Left kidney (tissue), 1 donor: ENCODE measurements at regions not wholly inside any gene's neighbourhood (a gene's known extent, or its start where the extent isn't known, plus 50 kb on each side); places are given as distances from the start of the nearest gene placed in this dataset.
"Not testable (repeated sequence)": the region's sequence is repeated elsewhere in the genome, so short reads cannot be mapped to it uniquely, and the experiment has no call there.

ENCODE experiments used
- DNase-seq: peaks from one replicate; pipeline ENCODE4 v3.0.0-alpha.2; 2013

- DNase-seq, result not testable (repeated sequence)
These were observed 113.1 kb upstream of the CCZ1B start for GRCh38 chr7:6939126-6939525.

GRCh38 chr7:6939896-6940295 lies 113.8 kb upstream of the CCZ1B start:
- not testable (repeated sequence) for DNase-seq

GRCh38 chr7:6946873-6947272 lies 120.8 kb upstream of the CCZ1B start:
- DNase-seq, result not testable (repeated sequence)

- DNase-seq, result not testable (repeated sequence)
These were observed 124.2 kb upstream of the CCZ1B start for GRCh38 chr7:6950231-6950630.

- not testable (repeated sequence) for DNase-seq
These were observed 125.5 kb upstream of the CCZ1B start for GRCh38 chr7:6951553-6951952.

- DNase-seq, result not testable (repeated sequence)
These were observed 127.2 kb upstream of the CCZ1B start for GRCh38 chr7:6953138-6953797.

GRCh38 chr7:6953798-6954181 lies 127.7 kb upstream of the CCZ1B start:
- not testable (repeated sequence) for DNase-seq

GRCh38 chr7:6955385-6955784 lies 129.3 kb upstream of the CCZ1B start:
- DNase-seq, result not testable (repeated sequence)

- DNase-seq, result not testable (repeated sequence)
These were observed 130.0 kb upstream of the CCZ1B start for GRCh38 chr7:6955990-6956566.

GRCh38 chr7:6958371-6958770 lies 132.3 kb upstream of the CCZ1B start:
- DNase-seq, result not testable (repeated sequence)

- not testable (repeated sequence) for DNase-seq
These were observed 133.9 kb upstream of the CCZ1B start for GRCh38 chr7:6959942-6960341.

GRCh38 chr7:6962871-6963270 lies 136.8 kb upstream of the CCZ1B start:
- not testable (repeated sequence) for DNase-seq

- DNase-seq, result not testable (repeated sequence)
These were observed 139.0 kb upstream of the CCZ1B start for GRCh38 chr7:6965051-6965450.

- not testable (repeated sequence) for DNase-seq
These were observed 144.1 kb upstream of the CCZ1B start for GRCh38 chr7:6970180-6970579.

GRCh38 chr7:6974876-6975275 lies 148.8 kb upstream of the CCZ1B start:
- DNase-seq, result not testable (repeated sequence)

GRCh38 chr7:6975346-6975745 lies 149.3 kb upstream of the CCZ1B start:
- DNase-seq, result not testable (repeated sequence)

- DNase-seq, result not testable (repeated sequence)
These were observed 151.3 kb upstream of the CCZ1B start for GRCh38 chr7:6977368-6977767.

GRCh38 chr7:6978326-6978725 lies 152.3 kb upstream of the CCZ1B start:
- DNase-seq, result not testable (repeated sequence)

GRCh38 chr7:6979456-6979855 lies 153.4 kb upstream of the CCZ1B start:
- not testable (repeated sequence) for DNase-seq

GRCh38 chr7:6982375-6982774 lies 156.3 kb upstream of the CCZ1B start:
- DNase-seq, result not testable (repeated sequence)

- DNase-seq, result not testable (repeated sequence)
These were observed 160.8 kb upstream of the CCZ1B start for GRCh38 chr7:6986892-6987291.

- not testable (repeated sequence) for DNase-seq
These were observed 162.5 kb upstream of the CCZ1B start for GRCh38 chr7:6988608-6989007.

GRCh38 chr7:6989968-6990367 lies 163.9 kb upstream of the CCZ1B start:
- DNase-seq, result not testable (repeated sequence)
